ENCODE measurements at regions not wholly inside any gene's neighbourhood (a gene's known extent, or its start where the extent isn't known, plus 50 kb on each side); places are given as distances from the start of the nearest gene placed in this dataset.

- TF ChIP-seq CTCF (IDR thresholded peaks at IDR 0.05) (no peak), POLR2A (IDR thresholded peaks at IDR 0.05) (no peak), EP300 (IDR thresholded peaks at IDR 0.05) (no peak)
Measured at GRCh38 chrX:93420525-93421082, 252.8 kb downstream of the NAP1L3 start.

Measured in ovary (tissue), 3 donors.